ENCODE measurements at regions not wholly inside any gene's neighbourhood (a gene's known extent, or its start where the extent isn't known, plus 50 kb on each side); places are given as distances from the start of the nearest gene placed in this dataset.

- CTCF ChIA-PET (ENCODE audit: low intra/inter-chr PET ratio, low total read pairs) = interaction anchor here (1.4 kb wide), 1 partner anchor 106 kb away, joined by 7 read pairs; no protein-coding TSS in a partner anchor
- Histone ChIP-seq H3K4me2 (ENCODE audit: low read depth, low read length) (0 out of 2 replicates have a peak overlapping the region, but pooled peaks have one; percentile 9), H3K27ac (ENCODE audit: extremely low read length, insufficient read depth, low read length) (no peak overlapping the region), H3K27me3 (ENCODE audit: control insufficient read depth in 1 of 2, insufficient read depth in 2 of 2, low read length in 2 of 2) (no peaks in the 10 kb centered on the region; a peak in 1 of 5 replicates), H3K79me2 (ENCODE audit: insufficient read depth, low read length) (no peaks in the 10 kb centered on the region), H2AFZ (ENCODE audit: low read length) (no peak overlapping the region), H3K9me3 (ENCODE audit: low read length) (peaks cover 4% of the 10 kb centered on the region; the same call in 1 of the 2 replicates), H3K4me3 (replicated peaks in 1 of 3; ENCODE audit: insufficient read depth in 1 of 3, low read depth in 2 of 3, low read length in 3 of 3) (no peak overlapping the region), H4K20me1 (ENCODE audit: insufficient read depth, low read length) (no peaks in the 10 kb centered on the region), H3K36me3 (replicated peaks in 1 of 2; ENCODE audit: control insufficient read depth in 1 of 2, insufficient read depth in 2 of 2, low read length in 2 of 2) (no peaks in the 10 kb centered on the region), H3K9ac (ENCODE audit: insufficient read depth, low read depth, low read length) (no peak overlapping the region), H3K4me1 (ENCODE audit: insufficient read depth, low read length) (peaks cover 6% of the 10 kb centered on the region)
- BruUV-seq (replicated peaks) = no TSS peak
- FAIRE-seq (peak; percentile 73), ATAC-seq (peak; percentile 98), DNase-seq (ENCODE audit: low spot score) (peak; percentile 42)
- intact Hi-C loops (cut with micrococcal nuclease; ENCODE audit: unreplicated experiment) = loop anchor here (1.0 kb wide), 2 partner anchors 106 to 133 kb away; no protein-coding TSS in a partner anchor
- WGBS (ENCODE audit: low lambda C conversion rate) = 3% methylated on average over 5 of the region's 5 CpGs
- TF ChIP-seq SMC3 (IDR thresholded peaks at IDR 0.05; ENCODE audit: low read length) = peak; percentile 62
- TF ChIP-seq CTCF (CRISPR knock-in tag; IDR thresholded peaks at IDR 0.05) = peak; percentile 71
- peak; percentile 49; the same call in 1 of the 2 replicates for TF ChIP-seq RAD21 (CRISPR knock-in tag; IDR thresholded peaks at IDR 0.05)
- peak; percentile 79 for TF ChIP-seq STAG1 (CRISPR knock-in tag; IDR thresholded peaks at IDR 0.05)
- TF ChIP-seq HNF4G (IDR thresholded peaks at IDR 0.05; ENCODE audit: borderline replicate concordance, low read depth, low read length) = no peak
- TF ChIP-seq HNF4G (CRISPR knock-in tag; IDR thresholded peaks at IDR 0.05; ENCODE audit: borderline replicate concordance, low read depth) = no peak
- in situ Hi-C loops (cut with HindIII; ENCODE audit: extremely low pct_ligation_motif_present, low pct_unique_long_range_greater_than_20kb) = no loop called here
- POLR2A ChIA-PET = no interaction called here
Measured at GRCh38 chr13:100828226-100828625, 153.6 kb upstream of the TMTC4 start.
